ENCODE measurements at regions not wholly inside any gene's neighbourhood (a gene's known extent, or its start where the extent isn't known, plus 50 kb on each side); places are given as distances from the start of the nearest gene placed in this dataset.

GRCh38 chr5:167061695-167062094, 1229.8 kb upstream of the WWC1 start:
- DNase-seq (ENCODE audit: extremely low read depth, insufficient read length) = no peak
- TF ChIP-seq CTCF (IDR thresholded peaks at IDR 0.05; ENCODE audit: insufficient read depth, low read length, poor library complexity, severe bottlenecking) = no peak
- no peaks in the 10 kb centered on the region for H3K27me3 ChIP-seq (replicated peaks; ENCODE audit: control insufficient read depth, insufficient read depth, low read length)
- H3K4me3 ChIP-seq (replicated peaks; ENCODE audit: low read depth, low read length) = no peak overlapping the region
- no peaks in the 10 kb centered on the region for H3K36me3 ChIP-seq (ENCODE audit: control insufficient read depth, insufficient read depth, low read length)

- Histone ChIP-seq H3K4me3 (replicated peaks; ENCODE audit: low read depth, low read length) (no peak overlapping the region), H3K27me3 (replicated peaks; ENCODE audit: control insufficient read depth, insufficient read depth, low read length) (no peaks in the 10 kb centered on the region), H3K36me3 (ENCODE audit: control insufficient read depth, insufficient read depth, low read length) (no peaks in the 10 kb centered on the region)
- TF ChIP-seq CTCF (IDR thresholded peaks at IDR 0.05; ENCODE audit: insufficient read depth, low read length, poor library complexity, severe bottlenecking) = no peak
- DNase-seq (ENCODE audit: extremely low read depth, insufficient read length) = no peak
Measured at GRCh38 chr5:167063116-167063515, 1228.3 kb upstream of the WWC1 start.

GRCh38 chr5:167063788-167064187, 1227.7 kb upstream of the WWC1 start:
- DNase-seq (ENCODE audit: extremely low read depth, insufficient read length) = no peak
- TF ChIP-seq CTCF (IDR thresholded peaks at IDR 0.05; ENCODE audit: insufficient read depth, low read length, poor library complexity, severe bottlenecking) = no peak
- Histone ChIP-seq H3K27me3 (replicated peaks; ENCODE audit: control insufficient read depth, insufficient read depth, low read length) (no peaks in the 10 kb centered on the region), H3K36me3 (ENCODE audit: control insufficient read depth, insufficient read depth, low read length) (no peaks in the 10 kb centered on the region), H3K4me3 (replicated peaks; ENCODE audit: low read depth, low read length) (no peak overlapping the region)

DNA sequence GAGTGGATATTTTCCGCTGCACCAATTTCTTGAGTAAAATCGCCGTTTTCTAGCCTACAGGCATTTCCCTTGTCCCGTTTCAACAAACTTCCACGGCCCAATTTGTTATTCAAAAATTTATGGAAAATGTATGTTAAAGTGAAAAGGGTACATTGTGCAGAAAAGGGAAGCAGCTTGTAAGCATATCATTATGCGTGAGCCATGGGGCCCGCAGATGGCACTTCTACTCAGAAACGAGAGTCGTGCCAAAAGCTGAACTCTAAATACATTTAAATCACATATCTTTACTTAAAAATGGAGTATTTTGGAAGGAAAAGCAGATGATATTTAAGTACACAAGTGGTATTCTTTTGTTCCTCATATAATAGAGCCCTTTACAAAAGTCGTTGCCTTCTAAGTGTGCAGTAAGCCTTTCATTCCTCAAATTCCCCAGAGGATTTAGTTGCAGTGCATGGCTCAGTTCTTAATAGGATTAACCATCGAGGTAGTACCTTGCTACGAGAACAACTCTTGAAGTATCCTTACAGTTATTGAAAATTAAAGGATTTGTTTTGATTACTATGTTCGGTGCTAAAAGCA, 1227.2 kb upstream of the WWC1 start:
- no peak overlapping the region for H3K4me3 ChIP-seq (replicated peaks; ENCODE audit: low read depth, low read length)
- DNase-seq (ENCODE audit: extremely low read depth, insufficient read length) = no peak
- no peak for TF ChIP-seq CTCF (IDR thresholded peaks at IDR 0.05; ENCODE audit: insufficient read depth, low read length, poor library complexity, severe bottlenecking)
- H3K36me3 ChIP-seq (ENCODE audit: control insufficient read depth, insufficient read depth, low read length) = no peaks in the 10 kb centered on the region
- H3K27me3 ChIP-seq (replicated peaks; ENCODE audit: control insufficient read depth, insufficient read depth, low read length) = no peaks in the 10 kb centered on the region

GRCh38 chr5:167065794-167066193, 1225.7 kb upstream of the WWC1 start:
- no peak for TF ChIP-seq CTCF (IDR thresholded peaks at IDR 0.05; ENCODE audit: insufficient read depth, low read length, poor library complexity, severe bottlenecking)
- no peak overlapping the region for H3K4me3 ChIP-seq (replicated peaks; ENCODE audit: low read depth, low read length)
- no peak for DNase-seq (ENCODE audit: extremely low read depth, insufficient read length)
- H3K36me3 ChIP-seq (ENCODE audit: control insufficient read depth, insufficient read depth, low read length) = no peaks in the 10 kb centered on the region
- no peaks in the 10 kb centered on the region for H3K27me3 ChIP-seq (replicated peaks; ENCODE audit: control insufficient read depth, insufficient read depth, low read length)
